NB4 (cell line): ENCODE measurements at regions not wholly inside any gene's neighbourhood (a gene's known extent, or its start where the extent isn't known, plus 50 kb on each side); places are given as distances from the start of the nearest gene placed in this dataset.

Source experiments
- CTCF ChIP-seq: IDR thresholded peaks from one replicate; pipeline ENCODE4 v1.5.1; 2012; ENCODE audit warnings: low read depth, low read length
- MAX ChIP-seq: IDR thresholded peaks from 2 replicates; pipeline ENCODE4 v1.6.1; 2011; ENCODE audit warnings: low read depth, low read length
- POLR2A ChIP-seq: IDR thresholded peaks from 2 replicates; pipeline ENCODE4 v1.6.1; 2011; ENCODE audit warnings: mild to moderate bottlenecking; ENCODE audit not compliant: insufficient read length; ENCODE audit errors: extremely low read depth

- no peak for TF ChIP-seq CTCF
- no peak for TF ChIP-seq POLR2A
- no peak for TF ChIP-seq MAX
Observed at GRCh38 chr4:11635342-11635741, 206.6 kb upstream of the HS3ST1 start.
